A549 (cell line): ENCODE measurements at regions not wholly inside any gene's neighbourhood (a gene's known extent, or its start where the extent isn't known, plus 50 kb on each side); places are given as distances from the start of the nearest gene placed in this dataset.

Experiments
- CTCF ChIP-seq: fragments of >200 bp; sonication (Bioruptor Twin); formaldehyde crosslinking; IDR thresholded peaks from 3 replicates; pipeline ENCODE4 v1.5.1; 2016
- JUN ChIP-seq, 2 experiments: fragments of >200 bp; sonication (Bioruptor Twin); formaldehyde crosslinking; IDR thresholded peaks; 2 replicates in 1 of 2; 3 replicates in 1 of 2; pipeline ENCODE4 v1.6.1; 2016 to 2017
- RAD21 ChIP-seq, 2 experiments: fragments of >200 bp in 1 of 2; sonication (Bioruptor Twin) in 1 of 2; formaldehyde crosslinking in 1 of 2; IDR thresholded peaks in 1 of 2; conservative IDR thresholded peaks in 1 of 2; 2 replicates in 1 of 2; 3 replicates in 1 of 2; pipeline ENCODE4 v1.6.1; 2012 to 2018; ENCODE audit warnings: inconsistent platforms in 1 of 2

DNA sequence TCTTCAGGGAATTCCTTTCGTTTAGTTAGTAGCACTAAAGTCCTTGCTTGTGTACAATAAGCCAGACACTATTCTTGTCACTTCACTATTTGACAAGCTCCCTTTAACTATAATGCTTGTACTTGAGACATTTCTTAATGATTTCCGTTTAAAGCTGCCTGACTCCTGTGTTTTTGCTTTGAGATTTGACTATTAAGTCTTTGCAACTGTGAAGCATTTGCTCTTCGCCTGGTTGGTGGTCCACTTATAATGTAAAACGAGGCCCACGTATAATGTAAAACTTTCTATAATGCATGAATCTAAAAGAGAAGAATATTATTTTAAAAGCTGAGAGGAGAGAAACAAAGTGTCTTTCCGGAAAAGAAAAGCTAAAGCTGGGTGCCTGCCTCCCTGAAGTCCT lies 204.1 kb upstream of the FAM47C start:
- TF ChIP-seq CTCF = no peak
- TF ChIP-seq RAD21 (conservative IDR thresholded peaks at IDR 0.05 in 1 of 2, IDR thresholded peaks at IDR 0.05 in 1 of 2) = no peak
- no peak for TF ChIP-seq JUN (IDR thresholded peaks at IDR 0.05)
